WTC11 (cell line): ENCODE measurements at regions not wholly inside any gene's neighbourhood (a gene's known extent, or its start where the extent isn't known, plus 50 kb on each side); places are given as distances from the start of the nearest gene placed in this dataset.

ENCODE experiments used
- ATAC-seq: fragments of 200-7000 bp; cut with Tn5 transposase; 2 replicates; pipeline ENCODE4 v1.10.0; 2021; ENCODE audit warnings: mild to moderate bottlenecking, moderate library complexity
- CTCF ChIA-PET: fragments of 300-600 bp; sonication (Branson Sonifier 250); formaldehyde crosslinking; loops from one replicate; lab custom pipeline; 2021; ENCODE audit warnings: antibody characterized with exemption; lab: Charles Lee
- POLR2A ChIA-PET: fragments of 350-600 bp; sonication (Branson Sonifier 250); formaldehyde crosslinking; loops from one replicate; lab custom pipeline; 2021; ENCODE audit warnings: antibody characterized with exemption; lab: Charles Lee
- DNase-seq: peaks from one replicate; pipeline ENCODE4 v3.0.0; 2021; ENCODE audit warnings: low spot score
- H3K27ac Mint-ChIP-seq: 2 replicates; pipeline ENCODE4 v1.8.0; 2021; ENCODE audit warnings: mixed read lengths
- H3K27me3 Mint-ChIP-seq: 2 replicates; pipeline ENCODE4 v1.8.0; 2021; ENCODE audit warnings: low read depth, mild to moderate bottlenecking, moderate library complexity, mixed read lengths
- H3K36me3 Mint-ChIP-seq: 2 replicates; pipeline ENCODE4 v1.8.0; 2021; ENCODE audit warnings: mixed read lengths
- H3K4me1 Mint-ChIP-seq: 2 replicates; pipeline ENCODE4 v1.8.0; 2022; ENCODE audit warnings: mixed read lengths
- H3K4me3 Mint-ChIP-seq: 2 replicates; pipeline ENCODE4 v1.8.0; 2021; ENCODE audit warnings: mild to moderate bottlenecking, moderate library complexity, mixed read lengths
- H3K9me3 Mint-ChIP-seq: 2 replicates; pipeline ENCODE4 v1.8.0; 2021; ENCODE audit warnings: mixed read lengths
- ATF6 ChIP-seq: sonication (generic); formaldehyde crosslinking; IDR thresholded peaks from 2 replicates; pipeline ENCODE4 v1.8.1; 2023; ENCODE audit warnings: mild to moderate bottlenecking, missing genetic modification reagents
- E2F4 ChIP-seq: sonication (generic); formaldehyde crosslinking; IDR thresholded peaks from 2 replicates; pipeline ENCODE4 v1.8.1; 2022; ENCODE audit warnings: low read depth, mild to moderate bottlenecking, moderate library complexity, missing genetic modification reagents, borderline replicate concordance
- EMX1 ChIP-seq: fragments of 250-450 bp; sonication (Bioruptor Pico); IDR thresholded peaks from 2 replicates; pipeline ENCODE4 v1.8.0; 2021; ENCODE audit warnings: mild to moderate bottlenecking
- GRHL2 ChIP-seq: fragments of 250-450 bp; sonication (Bioruptor Pico); IDR thresholded peaks from 2 replicates; pipeline ENCODE4 v1.8.0; 2022; ENCODE audit warnings: mild to moderate bottlenecking, moderate library complexity; ENCODE audit not compliant: insufficient replicate concordance, severe bottlenecking
- GTF2I ChIP-seq: fragments of 250-450 bp; sonication (Bioruptor Pico); conservative IDR thresholded peaks from 2 replicates; pipeline ENCODE4 v1.4.0; 2021; ENCODE audit warnings: mild to moderate bottlenecking
- HMGA2 ChIP-seq: fragments of 250-450 bp; sonication (Bioruptor Pico); IDR thresholded peaks from 2 replicates; pipeline ENCODE4 v1.4.0; 2021; ENCODE audit warnings: mild to moderate bottlenecking, moderate library complexity
- RELA ChIP-seq: sonication (generic); formaldehyde crosslinking; IDR thresholded peaks from 2 replicates; pipeline ENCODE4 v1.8.1; 2022; ENCODE audit warnings: missing genetic modification reagents, mild to moderate bottlenecking, borderline replicate concordance
- TP53 ChIP-seq: sonication (generic); formaldehyde crosslinking; IDR thresholded peaks from 2 replicates; pipeline ENCODE4 v1.8.1; 2023; ENCODE audit warnings: mild to moderate bottlenecking, missing genetic modification reagents
- USF1 ChIP-seq: sonication (generic); formaldehyde crosslinking; IDR thresholded peaks from 2 replicates; pipeline ENCODE4 v1.8.0; 2022; ENCODE audit warnings: mild to moderate bottlenecking, missing genetic modification reagents
- ZNF317 ChIP-seq: sonication (generic); formaldehyde crosslinking; IDR thresholded peaks from 2 replicates; pipeline ENCODE4 v1.8.1; 2023; ENCODE audit warnings: low read depth, mild to moderate bottlenecking, moderate library complexity, missing genetic modification reagents, borderline replicate concordance
- ZNF532 ChIP-seq: fragments of 250-450 bp; sonication (Bioruptor Pico); IDR thresholded peaks from 2 replicates; pipeline ENCODE4 v1.9.0; 2021; ENCODE audit warnings: mild to moderate bottlenecking, borderline replicate concordance
- TF ChIP-seq, protein P1 (sequence below): sonication (generic); formaldehyde crosslinking; IDR thresholded peaks from 2 replicates; pipeline ENCODE4 v1.8.0; 2023; ENCODE audit warnings: mild to moderate bottlenecking, missing genetic modification reagents
- TF ChIP-seq, protein P2 (sequence below): sonication (generic); formaldehyde crosslinking; IDR thresholded peaks from 2 replicates; pipeline ENCODE4 v1.8.0; 2023; ENCODE audit warnings: missing genetic modification reagents, mild to moderate bottlenecking, borderline replicate concordance
- TF ChIP-seq, protein P3 (sequence below): sonication (generic); formaldehyde crosslinking; IDR thresholded peaks from 2 replicates; pipeline ENCODE4 v1.8.1; 2022; ENCODE audit warnings: low read depth, missing genetic modification reagents, borderline replicate concordance

DNA sequence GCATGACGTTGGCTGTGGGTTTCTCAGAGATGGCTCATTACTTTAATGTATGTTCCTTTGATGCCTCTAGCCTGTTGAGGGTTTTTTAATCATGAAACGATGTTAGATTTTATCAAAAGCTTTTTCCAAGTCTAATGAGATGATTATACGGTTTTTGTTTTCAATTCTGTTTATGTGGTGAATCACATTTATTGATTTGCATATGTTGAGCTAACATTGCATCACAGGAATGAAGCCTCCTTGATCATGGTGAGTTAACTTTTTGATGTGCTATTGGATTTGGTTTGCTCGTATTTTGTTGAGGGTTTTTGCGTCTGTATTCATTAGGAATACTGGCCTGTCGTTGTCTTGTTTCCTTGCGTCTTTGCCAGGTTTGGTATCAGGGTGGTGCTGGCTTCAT, 52.3 kb upstream of the PTPN12 start:
- Mint-ChIP-seq H3K27ac (no peak overlapping the region), H3K9me3 (no peaks in the 10 kb centered on the region), H3K27me3 (no peaks in the 10 kb centered on the region), H3K4me3 (no peak overlapping the region), H3K36me3 (no peaks in the 10 kb centered on the region), H3K4me1 (no peaks in the 10 kb centered on the region)
- ChIA-PET POLR2A (interaction anchor here (0.6 kb wide), 1 partner anchor 12 kb away, joined by 4 read pairs; no protein-coding TSS in a partner anchor), CTCF (no interaction called here)
- ATAC-seq: no peak
- no peak for TF ChIP-seq EMX1 (CRISPR knock-in tag)
- TF ChIP-seq, protein P1, sequence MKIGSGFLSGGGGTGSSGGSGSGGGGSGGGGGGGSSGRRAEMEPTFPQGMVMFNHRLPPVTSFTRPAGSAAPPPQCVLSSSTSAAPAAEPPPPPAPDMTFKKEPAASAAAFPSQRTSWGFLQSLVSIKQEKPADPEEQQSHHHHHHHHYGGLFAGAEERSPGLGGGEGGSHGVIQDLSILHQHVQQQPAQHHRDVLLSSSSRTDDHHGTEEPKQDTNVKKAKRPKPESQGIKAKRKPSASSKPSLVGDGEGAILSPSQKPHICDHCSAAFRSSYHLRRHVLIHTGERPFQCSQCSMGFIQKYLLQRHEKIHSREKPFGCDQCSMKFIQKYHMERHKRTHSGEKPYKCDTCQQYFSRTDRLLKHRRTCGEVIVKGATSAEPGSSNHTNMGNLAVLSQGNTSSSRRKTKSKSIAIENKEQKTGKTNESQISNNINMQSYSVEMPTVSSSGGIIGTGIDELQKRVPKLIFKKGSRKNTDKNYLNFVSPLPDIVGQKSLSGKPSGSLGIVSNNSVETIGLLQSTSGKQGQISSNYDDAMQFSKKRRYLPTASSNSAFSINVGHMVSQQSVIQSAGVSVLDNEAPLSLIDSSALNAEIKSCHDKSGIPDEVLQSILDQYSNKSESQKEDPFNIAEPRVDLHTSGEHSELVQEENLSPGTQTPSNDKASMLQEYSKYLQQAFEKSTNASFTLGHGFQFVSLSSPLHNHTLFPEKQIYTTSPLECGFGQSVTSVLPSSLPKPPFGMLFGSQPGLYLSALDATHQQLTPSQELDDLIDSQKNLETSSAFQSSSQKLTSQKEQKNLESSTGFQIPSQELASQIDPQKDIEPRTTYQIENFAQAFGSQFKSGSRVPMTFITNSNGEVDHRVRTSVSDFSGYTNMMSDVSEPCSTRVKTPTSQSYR (CRISPR knock-in tag): no peak
- TF ChIP-seq, protein P2, sequence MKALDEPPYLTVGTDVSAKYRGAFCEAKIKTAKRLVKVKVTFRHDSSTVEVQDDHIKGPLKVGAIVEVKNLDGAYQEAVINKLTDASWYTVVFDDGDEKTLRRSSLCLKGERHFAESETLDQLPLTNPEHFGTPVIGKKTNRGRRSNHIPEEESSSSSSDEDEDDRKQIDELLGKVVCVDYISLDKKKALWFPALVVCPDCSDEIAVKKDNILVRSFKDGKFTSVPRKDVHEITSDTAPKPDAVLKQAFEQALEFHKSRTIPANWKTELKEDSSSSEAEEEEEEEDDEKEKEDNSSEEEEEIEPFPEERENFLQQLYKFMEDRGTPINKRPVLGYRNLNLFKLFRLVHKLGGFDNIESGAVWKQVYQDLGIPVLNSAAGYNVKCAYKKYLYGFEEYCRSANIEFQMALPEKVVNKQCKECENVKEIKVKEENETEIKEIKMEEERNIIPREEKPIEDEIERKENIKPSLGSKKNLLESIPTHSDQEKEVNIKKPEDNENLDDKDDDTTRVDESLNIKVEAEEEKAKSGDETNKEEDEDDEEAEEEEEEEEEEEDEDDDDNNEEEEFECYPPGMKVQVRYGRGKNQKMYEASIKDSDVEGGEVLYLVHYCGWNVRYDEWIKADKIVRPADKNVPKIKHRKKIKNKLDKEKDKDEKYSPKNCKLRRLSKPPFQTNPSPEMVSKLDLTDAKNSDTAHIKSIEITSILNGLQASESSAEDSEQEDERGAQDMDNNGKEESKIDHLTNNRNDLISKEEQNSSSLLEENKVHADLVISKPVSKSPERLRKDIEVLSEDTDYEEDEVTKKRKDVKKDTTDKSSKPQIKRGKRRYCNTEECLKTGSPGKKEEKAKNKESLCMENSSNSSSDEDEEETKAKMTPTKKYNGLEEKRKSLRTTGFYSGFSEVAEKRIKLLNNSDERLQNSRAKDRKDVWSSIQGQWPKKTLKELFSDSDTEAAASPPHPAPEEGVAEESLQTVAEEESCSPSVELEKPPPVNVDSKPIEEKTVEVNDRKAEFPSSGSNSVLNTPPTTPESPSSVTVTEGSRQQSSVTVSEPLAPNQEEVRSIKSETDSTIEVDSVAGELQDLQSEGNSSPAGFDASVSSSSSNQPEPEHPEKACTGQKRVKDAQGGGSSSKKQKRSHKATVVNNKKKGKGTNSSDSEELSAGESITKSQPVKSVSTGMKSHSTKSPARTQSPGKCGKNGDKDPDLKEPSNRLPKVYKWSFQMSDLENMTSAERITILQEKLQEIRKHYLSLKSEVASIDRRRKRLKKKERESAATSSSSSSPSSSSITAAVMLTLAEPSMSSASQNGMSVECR (CRISPR knock-in tag): no peak
- no peak for TF ChIP-seq GRHL2 (CRISPR knock-in tag)
- no peak for TF ChIP-seq ZNF317 (CRISPR knock-in tag)
- TF ChIP-seq TP53 (CRISPR knock-in tag): no peak
- TF ChIP-seq RELA (CRISPR knock-in tag): no peak
- TF ChIP-seq ATF6: no peak
- TF ChIP-seq, protein P3, sequence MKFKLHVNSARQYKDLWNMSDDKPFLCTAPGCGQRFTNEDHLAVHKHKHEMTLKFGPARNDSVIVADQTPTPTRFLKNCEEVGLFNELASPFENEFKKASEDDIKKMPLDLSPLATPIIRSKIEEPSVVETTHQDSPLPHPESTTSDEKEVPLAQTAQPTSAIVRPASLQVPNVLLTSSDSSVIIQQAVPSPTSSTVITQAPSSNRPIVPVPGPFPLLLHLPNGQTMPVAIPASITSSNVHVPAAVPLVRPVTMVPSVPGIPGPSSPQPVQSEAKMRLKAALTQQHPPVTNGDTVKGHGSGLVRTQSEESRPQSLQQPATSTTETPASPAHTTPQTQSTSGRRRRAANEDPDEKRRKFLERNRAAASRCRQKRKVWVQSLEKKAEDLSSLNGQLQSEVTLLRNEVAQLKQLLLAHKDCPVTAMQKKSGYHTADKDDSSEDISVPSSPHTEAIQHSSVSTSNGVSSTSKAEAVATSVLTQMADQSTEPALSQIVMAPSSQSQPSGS (CRISPR knock-in tag): no peak
- TF ChIP-seq ZNF532 (CRISPR knock-in tag): no peak
- TF ChIP-seq E2F4 (CRISPR knock-in tag): no peak
- TF ChIP-seq USF1 (CRISPR knock-in tag): no peak
- no peak for TF ChIP-seq GTF2I
- TF ChIP-seq HMGA2 (CRISPR knock-in tag): no peak
- DNase-seq: no peak
